ENCODE measurements at regions not wholly inside any gene's neighbourhood (a gene's known extent, or its start where the extent isn't known, plus 50 kb on each side); places are given as distances from the start of the nearest gene placed in this dataset.

- Histone ChIP-seq H3K4me3 (ENCODE audit: low read depth in 2 of 2, low read length in 2 of 2) (no peak overlapping the region), H3K27ac (ENCODE audit: low read length) (no peak overlapping the region), H3K9me3 (ENCODE audit: control insufficient read depth, insufficient read depth, low read depth, low read length) (no peaks in the 10 kb centered on the region), H3K27me3 (ENCODE audit: control insufficient read depth, insufficient read depth, low read length) (no peaks in the 10 kb centered on the region), H3K36me3 (ENCODE audit: control insufficient read depth, insufficient read depth, low read length) (no peaks in the 10 kb centered on the region), H3K4me1 (ENCODE audit: control insufficient read depth, insufficient read depth, low read length) (no peaks in the 10 kb centered on the region)
- ATAC-seq = no peak
- DNase-seq (ENCODE audit: low read depth, low spot score) = no peak
- ChIA-PET CTCF (no interaction called here), POLR2A (no interaction called here)
- TF ChIP-seq SIN3A (IDR thresholded peaks at IDR 0.05; ENCODE audit: borderline replicate concordance, insufficient read depth, low read depth, low read length) = no peak
- TF ChIP-seq REST (IDR thresholded peaks at IDR 0.05; ENCODE audit: insufficient read depth in 1 of 2, low read depth in 2 of 2, low read length in 1 of 2) = no peak
- TF ChIP-seq TCF7L2 (IDR thresholded peaks at IDR 0.05; ENCODE audit: low read depth, low read length) = no peak
- TF ChIP-seq POLR2AphosphoS5 (IDR thresholded peaks at IDR 0.05; ENCODE audit: low read depth, low read length) = no peak
- TF ChIP-seq CTCF (IDR thresholded peaks at IDR 0.05) = no peak
- intact Hi-C loops (cut with micrococcal nuclease; ENCODE audit: unreplicated experiment) = no loop called here
- in situ Hi-C loops (cut with HindIII; ENCODE audit: low pct_unique_long_range_greater_than_20kb, low sequenced_read_pairs) = no loop called here
- no TSS peak for BruUV-seq (replicated peaks)
Measured at GRCh38 chr5:109965634-109966033, 275.9 kb downstream of the MAN2A1 start.

- in situ Hi-C loops (cut with HindIII; ENCODE audit: low pct_unique_long_range_greater_than_20kb, low sequenced_read_pairs) (no loop called here), intact Hi-C loops (cut with micrococcal nuclease; ENCODE audit: unreplicated experiment) (no loop called here)
- Histone ChIP-seq H3K4me3 (ENCODE audit: low read depth in 2 of 2, low read length in 2 of 2) (no peak overlapping the region), H3K36me3 (ENCODE audit: control insufficient read depth, insufficient read depth, low read length) (no peaks in the 10 kb centered on the region), H3K27me3 (ENCODE audit: control insufficient read depth, insufficient read depth, low read length) (no peaks in the 10 kb centered on the region), H3K9me3 (ENCODE audit: control insufficient read depth, insufficient read depth, low read depth, low read length) (no peaks in the 10 kb centered on the region), H3K4me1 (ENCODE audit: control insufficient read depth, insufficient read depth, low read length) (no peaks in the 10 kb centered on the region), H3K27ac (ENCODE audit: low read length) (no peak overlapping the region)
- CTCF ChIA-PET = no interaction called here
- ATAC-seq (no peak), DNase-seq (ENCODE audit: low read depth, low spot score) (no peak)
- POLR2A ChIA-PET = no interaction called here
- no TSS peak for BruUV-seq (replicated peaks)
- TF ChIP-seq SIN3A (IDR thresholded peaks at IDR 0.05; ENCODE audit: borderline replicate concordance, insufficient read depth, low read depth, low read length) = no peak
- TF ChIP-seq CTCF (IDR thresholded peaks at IDR 0.05) = no peak
- no peak for TF ChIP-seq REST (IDR thresholded peaks at IDR 0.05; ENCODE audit: insufficient read depth in 1 of 2, low read depth in 2 of 2, low read length in 1 of 2)
- no peak for TF ChIP-seq TCF7L2 (IDR thresholded peaks at IDR 0.05; ENCODE audit: low read depth, low read length)
Measured at GRCh38 chr5:109971968-109972367, 282.2 kb downstream of the MAN2A1 start.

Data from Panc1 (cell line).